ENCODE measurements at regions not wholly inside any gene's neighbourhood (a gene's known extent, or its start where the extent isn't known, plus 50 kb on each side); places are given as distances from the start of the nearest gene placed in this dataset.
"Not testable (repeated sequence)": the region's sequence is repeated elsewhere in the genome, so short reads cannot be mapped to it uniquely, and the experiment has no call there.

DNA sequence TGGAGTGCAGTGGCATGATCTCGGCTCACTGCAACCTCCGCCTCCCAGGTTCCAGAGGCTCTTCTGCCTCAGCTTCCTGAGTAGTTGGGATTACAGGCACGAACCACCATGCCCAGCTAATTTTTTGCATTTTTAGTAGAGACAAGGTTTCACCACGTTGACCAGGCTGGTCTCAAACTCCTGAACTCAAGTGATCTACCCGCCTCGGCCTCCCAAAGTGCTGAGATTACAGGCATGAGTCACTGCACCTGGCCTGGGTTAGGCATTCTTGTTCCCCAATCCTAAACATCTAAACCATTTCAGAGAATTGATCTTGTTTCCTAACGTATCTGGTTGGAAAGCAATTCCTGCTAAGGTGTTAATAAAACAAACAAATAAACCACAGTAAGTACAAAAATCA, 264.8 kb downstream of the EFCAB11 start:
- CTCF ChIA-PET (ENCODE audit: low intra/inter-chr PET ratio); BruUV-seq (replicated peaks); H3K9ac ChIP-seq (ENCODE audit: insufficient read depth in 1 of 2, low read depth in 2 of 2, low read length in 2 of 2); H3K27me3 ChIP-seq (ENCODE audit: control insufficient read depth in 2 of 2, insufficient read depth in 2 of 2, low read length in 2 of 2); H3K4me2 ChIP-seq (ENCODE audit: insufficient read depth, low read length); intact Hi-C loops (cut with micrococcal nuclease); H3K4me3 ChIP-seq; H3K27ac ChIP-seq (ENCODE audit: extremely low read depth, low read depth, low read length); H3K4me1 ChIP-seq (replicated peaks in 1 of 2; ENCODE audit: control insufficient read depth in 2 of 2, insufficient read depth in 2 of 2, low read length in 2 of 2); H2AFZ ChIP-seq (ENCODE audit: low read depth, low read length); H3K9me1 ChIP-seq (ENCODE audit: control insufficient read depth, insufficient read depth, low read length); H3K9me3 ChIP-seq (replicated peaks; ENCODE audit: control insufficient read depth, insufficient read depth, low read depth, low read length); ATAC-seq; POLR2A ChIA-PET; in situ Hi-C loops (cut with MboI); DNase-seq (ENCODE audit: extremely low read depth in 1 of 4, low spot score in 3 of 4); FAIRE-seq; H3K79me2 ChIP-seq (ENCODE audit: control insufficient read depth, insufficient read depth, low read length); H4K20me1 ChIP-seq (replicated peaks; ENCODE audit: control insufficient read depth, insufficient read depth, low read length); H3K36me3 ChIP-seq (ENCODE audit: control insufficient read depth, insufficient read depth, low read length): not testable (repeated sequence)
- 0% methylated on average over 5 of the region's 7 CpGs for WGBS (ENCODE audit: insufficient coverage, low coverage, missing lambda C conversion rate)

DNA sequence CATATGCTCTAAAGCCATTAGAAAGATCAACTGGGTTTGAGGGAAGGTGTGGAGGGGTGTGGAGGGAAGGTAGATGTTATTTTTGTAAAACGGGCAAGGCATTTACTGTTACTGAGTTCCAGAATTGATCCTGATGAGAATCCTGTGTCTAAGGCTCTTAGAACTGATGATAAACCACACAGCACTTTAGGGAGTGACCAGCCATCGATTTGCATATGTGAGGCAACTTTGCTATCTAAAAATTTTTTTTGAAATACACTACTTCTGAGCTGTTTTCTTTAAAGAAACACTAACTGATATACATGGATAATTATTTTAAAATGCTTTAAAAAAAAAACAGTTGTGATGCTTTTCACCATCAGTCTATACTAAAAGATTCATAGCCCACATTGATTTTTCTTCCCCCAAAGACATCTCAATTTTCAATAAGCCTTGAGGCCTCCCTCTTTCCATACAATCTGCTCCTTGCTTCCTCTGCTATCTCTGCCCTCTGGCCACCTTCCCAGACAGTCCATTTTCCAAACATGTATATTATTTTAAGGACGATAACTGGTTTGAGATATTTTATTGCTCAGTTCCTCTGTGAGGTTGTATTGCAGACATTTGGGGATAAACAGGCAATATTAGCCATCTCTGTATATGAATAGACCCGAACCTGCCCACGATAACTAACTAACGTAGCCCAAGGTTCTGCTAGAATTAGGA, 265.9 kb downstream of the EFCAB11 start:
- Histone ChIP-seq H2AFZ (ENCODE audit: low read depth, low read length) (no peak overlapping the region), H3K36me3 (ENCODE audit: control insufficient read depth, insufficient read depth, low read length) (no peaks in the 10 kb centered on the region), H3K4me2 (ENCODE audit: insufficient read depth, low read length) (no peak overlapping the region), H3K27me3 (ENCODE audit: control insufficient read depth in 2 of 2, insufficient read depth in 2 of 2, low read length in 2 of 2) (no peaks in the 10 kb centered on the region), H3K4me3 (no peak overlapping the region), H3K27ac (ENCODE audit: extremely low read depth, low read depth, low read length) (no peak overlapping the region), H4K20me1 (replicated peaks; ENCODE audit: control insufficient read depth, insufficient read depth, low read length) (no peaks in the 10 kb centered on the region), H3K9ac (ENCODE audit: insufficient read depth in 1 of 2, low read depth in 2 of 2, low read length in 2 of 2) (no peak overlapping the region), H3K4me1 (replicated peaks in 1 of 2; ENCODE audit: control insufficient read depth in 2 of 2, insufficient read depth in 2 of 2, low read length in 2 of 2) (no peaks in the 10 kb centered on the region), H3K79me2 (ENCODE audit: control insufficient read depth, insufficient read depth, low read length) (no peaks in the 10 kb centered on the region), H3K9me1 (ENCODE audit: control insufficient read depth, insufficient read depth, low read length) (no peaks in the 10 kb centered on the region), H3K9me3 (replicated peaks; ENCODE audit: control insufficient read depth, insufficient read depth, low read depth, low read length) (no peaks in the 10 kb centered on the region)
- in situ Hi-C loops (cut with MboI) (no loop called here), intact Hi-C loops (cut with micrococcal nuclease) (no loop called here)
- DNase-seq (ENCODE audit: extremely low read depth in 1 of 4, low spot score in 3 of 4) (no peak), ATAC-seq (no peak), FAIRE-seq (no peak)
- no TSS peak for BruUV-seq (replicated peaks)
- ChIA-PET POLR2A (no interaction called here), CTCF (ENCODE audit: low intra/inter-chr PET ratio) (no interaction called here)
- WGBS (ENCODE audit: insufficient coverage, low coverage, missing lambda C conversion rate), result 0% methylated on average over 6 of the region's 6 CpGs
- TF ChIP-seq, protein P1, sequence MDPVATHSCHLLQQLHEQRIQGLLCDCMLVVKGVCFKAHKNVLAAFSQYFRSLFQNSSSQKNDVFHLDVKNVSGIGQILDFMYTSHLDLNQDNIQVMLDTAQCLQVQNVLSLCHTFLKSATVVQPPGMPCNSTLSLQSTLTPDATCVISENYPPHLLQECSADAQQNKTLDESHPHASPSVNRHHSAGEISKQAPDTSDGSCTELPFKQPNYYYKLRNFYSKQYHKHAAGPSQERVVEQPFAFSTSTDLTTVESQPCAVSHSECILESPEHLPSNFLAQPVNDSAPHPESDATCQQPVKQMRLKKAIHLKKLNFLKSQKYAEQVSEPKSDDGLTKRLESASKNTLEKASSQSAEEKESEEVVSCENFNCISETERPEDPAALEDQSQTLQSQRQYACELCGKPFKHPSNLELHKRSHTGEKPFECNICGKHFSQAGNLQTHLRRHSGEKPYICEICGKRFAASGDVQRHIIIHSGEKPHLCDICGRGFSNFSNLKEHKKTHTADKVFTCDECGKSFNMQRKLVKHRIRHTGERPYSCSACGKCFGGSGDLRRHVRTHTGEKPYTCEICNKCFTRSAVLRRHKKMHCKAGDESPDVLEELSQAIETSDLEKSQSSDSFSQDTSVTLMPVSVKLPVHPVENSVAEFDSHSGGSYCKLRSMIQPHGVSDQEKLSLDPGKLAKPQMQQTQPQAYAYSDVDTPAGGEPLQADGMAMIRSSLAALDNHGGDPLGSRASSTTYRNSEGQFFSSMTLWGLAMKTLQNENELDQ (CRISPR knock-in tag; IDR thresholded peaks at IDR 0.05; ENCODE audit: borderline replicate concordance), result no peak
- no peak for TF ChIP-seq SIRT6 (IDR thresholded peaks at IDR 0.05; ENCODE audit: low read depth, low read length)
- TF ChIP-seq ZFP30 (CRISPR knock-in tag; IDR thresholded peaks at IDR 0.05; ENCODE audit: borderline replicate concordance), result no peak
- TF ChIP-seq LARP7 (IDR thresholded peaks at IDR 0.05), result no peak
- no peak for TF ChIP-seq ZFX (CRISPR knock-in tag; IDR thresholded peaks at IDR 0.05)
- TF ChIP-seq HNRNPK (IDR thresholded peaks at IDR 0.05; ENCODE audit: low read depth, low read length, poor library complexity, severe bottlenecking), result no peak
- no peak for TF ChIP-seq ZNF449 (CRISPR knock-in tag; IDR thresholded peaks at IDR 0.05)
- TF ChIP-seq MYBL2 (IDR thresholded peaks at IDR 0.05; ENCODE audit: low read depth), result no peak
- no peak for TF ChIP-seq MYBL2 (CRISPR knock-in tag; IDR thresholded peaks at IDR 0.05; ENCODE audit: borderline replicate concordance)
